HFFc6 (cell line): ENCODE measurements at regions not wholly inside any gene's neighbourhood (a gene's known extent, or its start where the extent isn't known, plus 50 kb on each side); places are given as distances from the start of the nearest gene placed in this dataset.

Experiments
- DNase-seq: peaks from one replicate; pipeline ENCODE4 v3.0.0-alpha.2; 2018
- H3K27ac Mint-ChIP-seq: 2 replicates; pipeline ENCODE4 v1.8.0; 2020; ENCODE audit warnings: mild to moderate bottlenecking, mixed read lengths
- H3K27me3 Mint-ChIP-seq: 2 replicates; pipeline ENCODE4 v1.8.0; 2021; ENCODE audit warnings: mild to moderate bottlenecking, moderate library complexity, mixed read lengths; ENCODE audit not compliant: insufficient read depth
- H3K36me3 Mint-ChIP-seq: 2 replicates; pipeline ENCODE4 v1.8.0; 2021; ENCODE audit warnings: low read depth, mixed read lengths
- H3K4me1 Mint-ChIP-seq: 2 replicates; pipeline ENCODE4 v1.8.0; 2020; ENCODE audit warnings: low read depth, mixed read lengths
- H3K4me3 Mint-ChIP-seq: 2 replicates; pipeline ENCODE4 v1.8.0; 2020; ENCODE audit warnings: mild to moderate bottlenecking, moderate library complexity, mixed read lengths
- H3K9me3 Mint-ChIP-seq: 2 replicates; pipeline ENCODE4 v1.8.0; 2020; ENCODE audit warnings: mild to moderate bottlenecking, mixed read lengths
- TF ChIP-seq, protein P1 (sequence below): fragments of 200-600 bp; sonication (generic); IDR thresholded peaks from 2 replicates; pipeline ENCODE4 v1.5.0; 2021; ENCODE audit warnings: antibody characterized with exemption, mild to moderate bottlenecking

- no peak overlapping the region for H3K4me3 Mint-ChIP-seq
- TF ChIP-seq, protein P1, sequence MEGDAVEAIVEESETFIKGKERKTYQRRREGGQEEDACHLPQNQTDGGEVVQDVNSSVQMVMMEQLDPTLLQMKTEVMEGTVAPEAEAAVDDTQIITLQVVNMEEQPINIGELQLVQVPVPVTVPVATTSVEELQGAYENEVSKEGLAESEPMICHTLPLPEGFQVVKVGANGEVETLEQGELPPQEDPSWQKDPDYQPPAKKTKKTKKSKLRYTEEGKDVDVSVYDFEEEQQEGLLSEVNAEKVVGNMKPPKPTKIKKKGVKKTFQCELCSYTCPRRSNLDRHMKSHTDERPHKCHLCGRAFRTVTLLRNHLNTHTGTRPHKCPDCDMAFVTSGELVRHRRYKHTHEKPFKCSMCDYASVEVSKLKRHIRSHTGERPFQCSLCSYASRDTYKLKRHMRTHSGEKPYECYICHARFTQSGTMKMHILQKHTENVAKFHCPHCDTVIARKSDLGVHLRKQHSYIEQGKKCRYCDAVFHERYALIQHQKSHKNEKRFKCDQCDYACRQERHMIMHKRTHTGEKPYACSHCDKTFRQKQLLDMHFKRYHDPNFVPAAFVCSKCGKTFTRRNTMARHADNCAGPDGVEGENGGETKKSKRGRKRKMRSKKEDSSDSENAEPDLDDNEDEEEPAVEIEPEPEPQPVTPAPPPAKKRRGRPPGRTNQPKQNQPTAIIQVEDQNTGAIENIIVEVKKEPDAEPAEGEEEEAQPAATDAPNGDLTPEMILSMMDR: no peak
- DNase-seq: no peak
- no peaks in the 10 kb centered on the region for H3K4me1 Mint-ChIP-seq
- H3K27ac Mint-ChIP-seq: no peak overlapping the region
- no peaks in the 10 kb centered on the region for H3K36me3 Mint-ChIP-seq
- H3K9me3 Mint-ChIP-seq: no peaks in the 10 kb centered on the region
- H3K27me3 Mint-ChIP-seq: no peaks in the 10 kb centered on the region
These were observed 190.7 kb downstream of the ZIC4 start for GRCh38 chr3:147215660-147216059.

- H3K27me3 Mint-ChIP-seq: no peaks in the 10 kb centered on the region
- TF ChIP-seq, protein P1: no peak
These were observed 192.7 kb downstream of the ZIC4 start for GRCh38 chr3:147213633-147214032.

DNA sequence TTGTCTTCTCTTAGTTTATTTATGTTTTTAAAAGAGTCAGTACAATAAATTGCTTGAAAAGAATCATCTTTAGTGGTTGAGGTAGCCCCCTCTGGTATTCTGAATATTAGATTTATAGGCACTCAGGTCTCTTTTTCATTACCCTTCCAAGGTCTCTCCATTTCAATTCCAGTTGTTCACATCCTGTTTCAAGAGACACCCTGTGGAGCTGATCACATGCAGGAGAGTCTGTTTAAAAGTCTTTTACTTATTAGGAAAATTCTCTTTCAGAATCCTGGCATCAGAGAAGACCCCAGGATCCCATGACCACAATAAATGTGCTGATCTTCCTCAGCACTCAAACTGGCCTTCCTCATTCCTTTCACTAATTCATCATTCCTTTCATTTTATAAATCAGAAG lies 195.7 kb downstream of the ZIC4 start:
- no peaks in the 10 kb centered on the region for H3K27me3 Mint-ChIP-seq
- H3K4me1 Mint-ChIP-seq: no peaks in the 10 kb centered on the region
- no peak for DNase-seq
- no peak overlapping the region for H3K27ac Mint-ChIP-seq
- TF ChIP-seq, protein P1: no peak
- H3K36me3 Mint-ChIP-seq: 0 out of 2 replicates have a peak, but pooled peaks cover 5% of the 10 kb centered on the region
- H3K9me3 Mint-ChIP-seq: peaks cover 7% of the 10 kb centered on the region
- H3K4me3 Mint-ChIP-seq: no peak overlapping the region

More at GRCh38 chr3:147213633-147214032, 192.7 kb downstream of the ZIC4 start:
- Mint-ChIP-seq H3K27ac (no peak overlapping the region), H3K4me1 (no peaks in the 10 kb centered on the region), H3K9me3 (peaks cover 5% of the 10 kb centered on the region), H3K4me3 (no peak overlapping the region), H3K36me3 (0 out of 2 replicates have a peak, but pooled peaks cover 2% of the 10 kb centered on the region)
- no peak for DNase-seq

DNA sequence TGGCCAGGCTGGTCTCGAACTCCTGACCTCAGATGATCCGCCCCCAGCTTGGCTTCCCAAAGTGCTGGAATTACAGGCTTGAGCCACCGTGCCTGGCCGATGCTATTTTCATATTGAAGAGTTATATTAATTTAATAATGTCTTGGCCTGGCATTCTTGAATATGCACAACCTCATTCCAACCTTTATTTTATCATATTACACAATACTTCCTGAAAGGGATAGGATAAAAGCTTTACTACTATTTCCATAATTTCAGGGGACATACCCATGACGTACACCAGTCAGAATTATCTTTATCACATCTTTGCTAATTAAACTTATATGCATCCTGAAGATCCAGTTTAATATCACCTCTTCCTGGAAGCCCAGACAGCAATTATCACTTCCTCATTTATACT lies 205.3 kb downstream of the ZIC4 start:
- no peaks in the 10 kb centered on the region for H3K9me3 Mint-ChIP-seq
- no peak for DNase-seq
- no peaks in the 10 kb centered on the region for H3K36me3 Mint-ChIP-seq
- H3K4me3 Mint-ChIP-seq: no peak overlapping the region
- TF ChIP-seq, protein P1: no peak
- H3K27ac Mint-ChIP-seq: 0 out of 2 replicates have a peak overlapping the region, but pooled peaks have one; percentile 11
- H3K4me1 Mint-ChIP-seq: peaks cover 28% of the 10 kb centered on the region
- no peaks in the 10 kb centered on the region; the same call in 1 of the 2 replicates for H3K27me3 Mint-ChIP-seq

DNA sequence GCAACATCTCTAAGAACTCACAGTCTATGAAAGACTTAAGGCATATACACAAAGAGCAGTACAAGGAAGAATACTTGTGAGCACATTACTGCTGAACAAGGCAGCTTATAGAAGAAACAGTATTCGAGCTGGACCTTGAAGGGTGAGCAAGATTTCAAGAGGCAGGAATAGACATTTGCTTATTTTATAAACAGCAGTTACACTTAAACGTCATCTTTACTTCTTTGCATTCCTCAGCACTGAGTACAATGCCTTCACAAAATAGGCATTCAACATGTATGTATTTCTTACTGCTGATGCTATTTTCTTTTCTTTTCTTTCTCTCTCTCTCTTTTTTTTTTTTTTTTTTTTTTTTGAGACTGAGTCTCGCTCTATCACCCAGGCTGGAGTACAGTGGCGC lies 205.8 kb downstream of the ZIC4 start:
- Mint-ChIP-seq H3K36me3 (no peaks in the 10 kb centered on the region), H3K9me3 (no peaks in the 10 kb centered on the region), H3K27ac (peak overlapping the region; percentile 64), H3K4me3 (0 out of 2 replicates have a peak overlapping the region, but pooled peaks have one; percentile 0), H3K27me3 (no peaks in the 10 kb centered on the region; the same call in 1 of the 2 replicates), H3K4me1 (peaks cover 33% of the 10 kb centered on the region)
- DNase-seq: peak; percentile 36
- TF ChIP-seq, protein P1: no peak

GRCh38 chr3:147197739-147198138 lies 208.6 kb downstream of the ZIC4 start:
- Mint-ChIP-seq H3K4me1 (peaks cover 41% of the 10 kb centered on the region), H3K27me3 (no peaks in the 10 kb centered on the region; the same call in 1 of the 2 replicates), H3K27ac (no peak overlapping the region), H3K9me3 (no peaks in the 10 kb centered on the region), H3K4me3 (no peak overlapping the region), H3K36me3 (no peaks in the 10 kb centered on the region)
- TF ChIP-seq, protein P1: no peak
- DNase-seq: no peak
